GM19468 (cell line): ENCODE measurements at regions not wholly inside any gene's neighbourhood (a gene's known extent, or its start where the extent isn't known, plus 50 kb on each side); places are given as distances from the start of the nearest gene placed in this dataset.
"Not testable (repeated sequence)": the region's sequence is repeated elsewhere in the genome, so short reads cannot be mapped to it uniquely, and the experiment has no call there.

Experiments
- ATAC-seq: cut with Tn5 transposase; IDR thresholded peaks from one replicate; pipeline ENCODE4 v1.9.1; 2021; ENCODE audit warnings: mild to moderate bottlenecking, moderate library complexity, moderate number of reproducible peaks; ENCODE audit not compliant: unreplicated experiment; ENCODE audit errors: extremely low read depth

- ATAC-seq = no peak
These were observed 227.2 kb upstream of the FAM3C start for GRCh38 chr7:121623130-121623872.

GRCh38 chr7:121621937-121622336 is 225.8 kb upstream of the FAM3C start:
- ATAC-seq = no peak

- no peak for ATAC-seq
These were observed 225.0 kb upstream of the FAM3C start for GRCh38 chr7:121620953-121621606.

- no peak for ATAC-seq
These were observed 224.1 kb upstream of the FAM3C start for GRCh38 chr7:121620206-121620605.

- ATAC-seq = no peak
These were observed 222.1 kb upstream of the FAM3C start for GRCh38 chr7:121618182-121618581.

- no peak for ATAC-seq
These were observed 214.1 kb upstream of the FAM3C start for GRCh38 chr7:121610243-121610642.

- ATAC-seq = no peak
These were observed 213.1 kb upstream of the FAM3C start for GRCh38 chr7:121609208-121609607.

GRCh38 chr7:121608785-121609184 is 212.7 kb upstream of the FAM3C start:
- no peak for ATAC-seq

- not testable (repeated sequence) for ATAC-seq
These were observed 212.1 kb upstream of the FAM3C start for GRCh38 chr7:121608183-121608582.

GRCh38 chr7:121605317-121605680 is 209.2 kb upstream of the FAM3C start:
- no peak for ATAC-seq

- ATAC-seq = no peak
These were observed 208.7 kb upstream of the FAM3C start for GRCh38 chr7:121604627-121605316.

GRCh38 chr7:121603886-121604285 is 207.8 kb upstream of the FAM3C start:
- ATAC-seq = no peak

- no peak for ATAC-seq
These were observed 203.8 kb upstream of the FAM3C start for GRCh38 chr7:121599887-121600286.

- ATAC-seq = no peak
These were observed 199.9 kb upstream of the FAM3C start for GRCh38 chr7:121595758-121596696.

- no peak for ATAC-seq
These were observed 195.8 kb upstream of the FAM3C start for GRCh38 chr7:121591926-121592325.

- ATAC-seq = no peak
These were observed 191.3 kb upstream of the FAM3C start for GRCh38 chr7:121587435-121587834.

GRCh38 chr7:121582258-121582657 is 186.2 kb upstream of the FAM3C start:
- no peak for ATAC-seq

- ATAC-seq = no peak
These were observed 183.5 kb upstream of the FAM3C start for GRCh38 chr7:121579639-121580038.

GRCh38 chr7:121578669-121579068 is 182.6 kb upstream of the FAM3C start:
- no peak for ATAC-seq
